NAMALWA (cell line): ENCODE measurements at regions not wholly inside any gene's neighbourhood (a gene's known extent, or its start where the extent isn't known, plus 50 kb on each side); places are given as distances from the start of the nearest gene placed in this dataset.
A peak's percentile ranks its signal among the peaks of the same experiment; 100 is the strongest.
"Not testable (repeated sequence)": the region's sequence is repeated elsewhere in the genome, so short reads cannot be mapped to it uniquely, and the experiment has no call there.

ENCODE experiments used
- DNase-seq: peaks from one replicate; pipeline ENCODE4 v3.0.0-alpha.2; 2015; ENCODE audit warnings: low spot score

DNA sequence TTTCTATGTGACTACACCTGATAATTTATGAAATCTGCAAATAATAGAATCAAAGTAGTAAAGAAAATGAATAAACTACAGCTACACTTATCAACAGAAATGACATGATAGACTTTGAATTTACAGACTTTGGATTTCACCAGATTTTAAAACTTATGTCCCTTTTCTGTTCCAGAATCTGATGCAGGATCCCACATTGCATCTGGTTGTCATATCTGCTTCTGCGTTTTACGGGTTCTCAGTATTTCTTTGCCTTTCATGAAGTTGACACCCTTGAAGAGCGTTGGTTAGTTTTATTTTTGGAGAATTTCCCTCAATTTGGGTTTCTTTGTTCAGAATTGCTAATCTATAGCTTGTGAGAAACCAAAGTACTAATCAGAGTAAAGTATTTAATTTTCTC lies 174.9 kb upstream of the ADCY2 start:
- no peak for DNase-seq

DNA sequence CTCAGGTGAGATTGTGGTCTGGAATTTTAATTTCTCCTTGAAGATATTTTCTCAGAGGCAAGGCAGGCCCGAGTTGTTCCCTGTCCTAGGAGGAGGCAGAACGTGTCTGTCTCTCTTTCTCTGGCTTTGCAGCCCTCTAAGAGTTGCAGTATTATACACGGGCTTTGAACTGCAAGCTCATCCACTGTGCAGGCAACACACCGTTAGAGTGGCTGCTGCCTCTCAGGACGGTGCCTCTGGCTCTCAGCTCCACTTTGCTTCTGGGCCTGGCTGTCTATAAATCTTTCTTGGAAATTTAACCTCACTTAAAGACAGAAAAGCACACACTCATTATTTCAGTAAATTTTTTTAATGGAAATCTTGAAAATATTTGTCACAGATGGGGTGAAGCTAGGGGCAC lies 170.1 kb upstream of the ADCY2 start:
- no peak for DNase-seq

DNA sequence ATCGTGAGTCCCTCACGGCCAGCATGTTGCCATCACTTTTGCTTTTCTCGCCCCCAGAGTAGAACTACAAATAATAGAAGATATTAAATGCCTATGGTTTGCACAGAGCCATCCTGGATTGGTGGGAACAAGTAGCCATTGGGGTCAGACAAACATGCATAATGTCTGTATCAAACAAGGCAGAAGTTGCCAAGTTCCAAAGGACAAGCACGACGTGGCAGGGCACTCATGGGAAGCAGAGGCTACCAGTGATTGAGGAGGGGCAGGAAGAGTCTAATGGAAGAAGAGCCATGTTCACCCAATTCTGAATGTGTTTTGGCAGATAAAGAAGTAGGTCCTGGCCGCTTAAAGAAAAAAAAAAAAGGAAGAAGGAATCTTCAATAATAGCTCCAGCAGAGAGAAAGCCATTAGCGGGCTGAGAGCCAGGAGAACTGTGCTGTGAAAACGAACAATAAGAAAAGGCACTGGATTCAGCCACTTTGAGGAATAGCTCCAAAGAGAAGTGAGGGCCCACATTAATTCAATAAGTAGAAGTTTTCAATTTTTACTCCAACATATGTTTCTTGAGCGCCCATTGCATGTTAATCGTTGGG lies 153.7 kb upstream of the ADCY2 start:
- DNase-seq: no peak

DNA sequence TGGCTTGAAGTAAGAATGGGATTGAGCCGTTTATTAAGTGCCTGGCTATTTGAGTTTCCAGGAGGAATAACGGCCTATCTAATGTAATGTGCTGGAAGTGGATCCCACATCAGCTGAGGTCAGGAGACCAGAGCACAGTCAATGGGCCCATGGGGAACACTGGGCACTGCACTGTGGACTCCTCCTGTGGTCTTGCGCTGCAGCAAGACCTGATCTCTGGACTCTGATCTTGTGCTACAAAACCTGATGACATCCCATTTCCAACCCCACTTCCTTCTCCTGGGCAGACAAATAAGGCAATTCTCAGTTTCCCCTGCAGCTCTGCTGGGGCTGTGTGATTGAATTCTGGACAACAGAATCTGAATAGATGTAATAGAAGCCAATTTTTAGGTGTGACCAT lies 151.7 kb upstream of the ADCY2 start:
- DNase-seq: no peak

GRCh38 chr5:7245121-7245651 lies 150.8 kb upstream of the ADCY2 start:
- no peak for DNase-seq

GRCh38 chr5:7246287-7246686 lies 149.7 kb upstream of the ADCY2 start:
- DNase-seq: no peak

DNA sequence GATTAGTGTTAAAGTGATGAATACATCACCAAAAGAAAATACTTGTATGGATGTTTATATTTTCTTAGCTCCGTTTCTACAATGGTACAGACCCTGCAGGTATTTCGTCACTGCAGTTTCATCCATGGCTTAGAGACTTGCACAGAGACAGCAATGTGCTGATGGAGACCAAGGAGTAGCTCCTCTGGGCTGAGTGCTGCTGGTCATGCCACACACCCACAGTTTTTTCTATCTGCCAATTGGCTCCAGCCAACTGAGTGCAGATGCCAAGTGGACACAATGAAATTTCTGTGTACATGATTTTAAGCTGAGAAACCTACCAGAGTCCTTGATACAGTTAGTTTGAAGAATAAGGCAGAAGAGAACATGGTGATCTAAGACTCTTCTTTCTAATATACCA lies 145.9 kb upstream of the ADCY2 start:
- no peak for DNase-seq

DNA sequence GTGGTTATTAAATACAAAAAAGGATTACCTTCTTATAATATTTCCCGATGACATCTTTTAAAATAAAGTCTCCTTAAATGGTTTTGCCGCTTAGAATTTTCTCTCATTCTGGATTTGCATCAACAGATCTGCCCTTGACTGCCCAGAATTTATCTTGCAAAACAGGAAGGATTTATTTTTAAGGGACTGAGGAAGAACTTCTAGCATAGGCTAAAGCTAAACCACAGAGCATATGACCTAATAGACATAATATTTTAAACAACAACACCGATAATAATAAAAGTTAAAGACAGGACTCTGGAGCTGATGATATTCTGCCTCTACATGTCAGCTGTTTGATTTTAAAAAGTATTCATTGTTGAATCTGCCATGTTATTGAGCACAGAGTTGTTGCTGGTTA lies 145.3 kb upstream of the ADCY2 start:
- no peak for DNase-seq

DNA sequence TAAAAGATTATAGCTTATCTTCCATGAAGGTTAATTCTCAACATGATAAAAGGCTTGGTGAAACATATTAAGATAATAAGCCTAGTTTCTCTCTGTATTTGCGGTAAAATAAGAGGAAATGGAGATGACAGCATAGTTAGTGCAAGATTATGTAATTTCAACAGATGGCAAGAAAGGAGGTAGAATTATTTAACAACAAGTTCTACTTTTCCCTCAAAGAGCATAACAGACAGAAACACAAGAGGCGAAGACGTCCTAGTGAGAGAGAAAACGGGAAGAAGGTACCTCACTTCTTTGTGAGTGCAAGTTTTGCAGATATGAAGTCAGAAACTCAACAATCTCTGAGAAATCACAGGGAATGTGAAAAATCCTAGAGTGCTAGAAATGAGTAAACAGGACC lies 144.8 kb upstream of the ADCY2 start:
- no peak for DNase-seq

GRCh38 chr5:7261049-7261448 lies 134.9 kb upstream of the ADCY2 start:
- DNase-seq: peak; percentile 61

DNA sequence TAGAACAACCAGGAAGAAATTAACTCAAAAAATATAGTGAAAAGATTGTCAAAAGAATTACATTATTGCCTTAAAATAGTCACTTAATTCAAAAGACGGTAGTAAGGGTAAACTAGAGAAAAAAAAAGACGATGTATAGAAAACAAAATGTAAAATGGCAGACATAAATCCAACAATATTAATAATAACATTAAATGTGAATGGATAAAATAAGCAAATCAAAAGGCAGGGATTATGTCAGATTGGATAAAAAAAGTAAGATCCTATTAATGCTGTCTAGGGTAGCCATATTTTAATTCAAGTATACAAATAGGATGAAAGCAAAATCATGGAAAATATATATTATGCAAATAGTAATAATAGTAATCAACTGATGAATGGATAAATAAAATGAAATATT lies 134.0 kb upstream of the ADCY2 start:
- DNase-seq: no peak

DNA sequence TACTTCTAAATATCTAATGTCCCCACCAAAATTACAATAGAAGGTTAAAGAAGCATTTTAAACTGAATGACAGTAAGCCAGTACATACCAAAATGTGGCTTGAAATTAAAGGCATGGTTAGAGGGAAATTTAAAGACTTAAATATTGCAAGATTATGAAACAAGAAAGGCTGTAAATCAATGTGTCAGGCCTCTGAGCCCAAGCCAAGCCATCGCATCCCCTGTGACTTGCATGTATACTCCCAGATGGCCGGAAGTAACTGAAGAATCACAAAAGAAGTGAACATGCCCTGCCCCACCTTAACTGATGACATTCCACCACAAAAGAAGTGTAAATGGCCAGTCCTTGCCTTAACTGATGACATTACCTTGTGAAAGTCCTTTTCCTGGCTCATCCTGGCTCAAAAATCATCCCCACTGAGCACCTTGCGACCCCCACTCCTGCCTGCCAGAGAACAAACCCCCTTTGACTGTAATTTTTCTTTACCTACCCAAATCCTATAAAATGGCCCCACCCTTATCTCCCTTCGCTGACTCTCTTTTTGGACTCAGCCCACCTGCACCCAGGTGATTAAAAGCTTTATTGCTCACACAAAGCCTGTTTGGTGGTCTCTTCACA lies 132.4 kb upstream of the ADCY2 start:
- DNase-seq: not testable (repeated sequence)

DNA sequence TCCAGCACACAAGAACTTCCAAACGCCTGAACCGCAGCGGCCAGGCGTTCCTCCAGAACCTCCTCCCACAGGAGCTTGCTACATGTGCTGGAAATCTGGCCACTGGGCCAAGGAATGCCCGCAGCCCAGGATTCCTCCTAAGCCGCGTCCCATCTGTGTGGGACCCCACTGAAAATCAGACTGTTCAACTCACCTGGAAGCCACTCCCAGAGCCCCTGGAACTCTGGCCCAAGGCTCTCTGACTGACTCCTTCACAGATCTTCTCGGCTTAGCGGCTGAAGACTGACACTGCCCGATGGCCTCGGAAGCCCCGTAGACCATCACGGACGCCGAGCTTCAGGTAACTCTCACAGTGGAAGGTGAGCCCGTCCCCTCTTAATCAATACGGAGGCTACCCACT lies 130.2 kb upstream of the ADCY2 start:
- not testable (repeated sequence) for DNase-seq

- DNase-seq: not testable (repeated sequence)
Observed at GRCh38 chr5:7268722-7269121, 127.2 kb upstream of the ADCY2 start.

DNA sequence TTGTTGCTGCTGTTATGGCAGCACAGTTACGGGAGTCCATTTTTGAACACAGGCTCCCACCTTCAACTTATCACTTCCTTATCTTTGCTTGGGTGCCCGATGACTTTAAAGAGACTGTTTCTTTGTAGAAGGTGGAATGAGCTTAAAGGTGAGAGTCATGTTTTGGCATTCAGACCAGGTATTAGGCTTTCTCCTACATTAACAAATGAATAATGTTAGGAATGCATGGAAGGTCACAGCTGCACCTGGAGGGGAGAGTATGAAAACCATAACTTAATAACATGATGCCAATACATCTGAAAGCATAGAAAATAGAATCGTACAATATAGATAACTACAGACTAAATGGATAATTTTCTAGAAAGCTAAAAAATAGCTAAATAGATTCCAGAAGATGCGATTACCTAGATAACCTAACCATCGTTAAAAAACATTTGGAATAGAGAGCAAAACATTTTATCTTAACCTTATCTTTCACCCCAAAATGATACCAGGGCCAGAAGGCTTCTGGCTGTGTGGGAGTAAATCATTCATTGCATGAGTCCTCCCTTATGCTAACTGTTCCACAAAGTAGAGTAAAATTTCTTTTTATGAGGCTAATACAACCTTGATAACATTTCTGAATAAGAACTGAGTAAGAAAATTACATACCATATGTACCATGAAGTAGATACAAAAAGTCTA lies 126.2 kb upstream of the ADCY2 start:
- DNase-seq: no peak

DNA sequence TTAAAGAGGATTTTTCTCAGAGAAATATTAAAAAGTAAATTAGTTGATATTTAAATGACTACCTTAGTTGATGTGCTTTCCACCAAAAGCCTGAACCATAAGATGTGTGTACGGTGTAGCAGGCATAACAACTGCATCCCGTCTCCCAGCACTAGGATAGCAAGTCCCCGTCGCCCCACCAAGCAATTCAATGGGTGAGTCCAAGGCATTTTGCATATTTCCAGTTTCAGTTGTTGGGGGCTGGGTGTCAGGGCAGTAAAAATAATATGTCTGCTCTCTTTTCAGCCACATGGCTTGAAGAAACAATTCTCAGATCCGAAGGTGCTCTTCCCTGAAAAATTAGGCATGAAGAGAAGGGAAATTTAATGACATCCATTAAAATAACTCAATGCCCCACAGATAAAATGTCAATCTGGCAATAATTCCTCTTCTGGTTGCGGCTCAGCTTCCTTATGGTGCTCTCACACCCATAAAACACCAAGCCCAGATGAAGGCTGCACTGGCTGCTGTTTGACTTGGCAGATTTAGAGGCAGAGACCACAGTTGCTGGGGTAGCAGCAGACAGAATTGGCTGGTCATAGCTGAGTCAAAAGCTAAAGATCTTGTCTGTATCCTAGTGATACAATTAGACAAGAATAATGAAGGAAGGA lies 124.4 kb upstream of the ADCY2 start:
- no peak for DNase-seq

DNA sequence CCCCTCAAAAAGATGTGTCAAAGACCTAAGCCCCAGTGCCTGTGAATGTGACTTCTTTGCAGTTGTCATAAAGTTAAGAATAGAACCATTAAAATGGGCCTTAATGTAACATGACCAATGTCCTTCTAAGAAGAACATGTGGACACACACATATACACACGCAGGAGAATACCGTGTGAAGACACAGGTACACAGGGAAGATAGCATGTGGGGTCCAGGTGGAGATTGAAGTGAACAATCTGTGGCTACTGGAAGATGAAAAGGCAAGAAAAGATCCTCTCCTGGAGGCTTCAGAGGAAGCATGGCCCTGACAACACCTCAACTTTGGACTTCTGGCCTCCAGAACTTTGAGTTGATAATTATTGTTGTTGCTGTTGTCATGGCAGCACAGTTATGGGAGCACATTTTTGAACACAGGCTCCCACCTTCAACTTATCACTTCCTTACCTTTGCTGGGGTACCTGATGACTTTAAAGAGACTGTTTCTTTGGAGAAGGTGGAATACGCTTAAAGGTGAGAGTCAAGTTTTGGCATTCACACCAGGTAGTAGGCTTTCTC lies 123.5 kb upstream of the ADCY2 start:
- DNase-seq: no peak

DNA sequence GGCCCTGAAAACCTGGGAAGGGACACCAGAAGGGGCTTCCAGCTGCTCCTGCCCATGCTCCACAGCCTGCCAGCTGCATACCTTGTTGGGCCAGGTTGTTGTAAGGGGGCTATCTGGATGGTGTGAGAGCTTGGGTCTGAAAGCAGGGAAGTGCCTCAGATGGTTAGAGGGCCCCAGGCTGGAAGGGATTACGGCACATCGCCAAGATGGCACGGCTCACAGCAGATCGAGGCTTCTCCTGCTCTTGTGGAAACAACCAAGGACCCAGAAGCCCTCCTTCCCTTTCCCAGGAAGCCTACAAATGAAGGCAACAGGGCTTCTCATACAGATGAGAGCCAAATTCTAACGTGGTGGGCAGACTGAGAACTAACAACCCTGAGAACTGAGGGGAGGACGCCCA lies 121.7 kb upstream of the ADCY2 start:
- no peak for DNase-seq

- DNase-seq: not testable (repeated sequence)
Observed at GRCh38 chr5:7289634-7290033, 106.3 kb upstream of the ADCY2 start.

DNA sequence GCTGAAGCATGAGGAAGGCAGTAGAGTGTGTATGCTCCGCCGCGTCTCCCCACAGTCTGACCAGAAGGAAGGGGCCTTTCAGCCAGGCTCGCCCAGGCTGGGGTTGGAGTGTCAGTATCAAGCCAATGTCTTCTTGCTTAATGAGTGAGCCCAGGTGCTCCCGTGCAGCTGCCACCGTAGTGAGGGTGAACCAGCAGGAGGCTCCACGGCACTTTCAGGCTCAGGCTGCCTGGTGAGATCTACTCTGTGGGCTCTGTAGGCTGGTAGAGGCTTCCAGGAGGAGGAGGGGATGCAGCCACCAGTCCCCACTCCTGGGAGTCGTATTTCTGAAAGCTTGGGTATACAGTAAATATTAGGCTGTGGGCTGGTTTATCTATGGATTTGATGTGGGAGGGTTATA lies 98.1 kb upstream of the ADCY2 start:
- DNase-seq: not testable (repeated sequence)

GRCh38 chr5:7299731-7300130 lies 96.2 kb upstream of the ADCY2 start:
- not testable (repeated sequence) for DNase-seq

DNA sequence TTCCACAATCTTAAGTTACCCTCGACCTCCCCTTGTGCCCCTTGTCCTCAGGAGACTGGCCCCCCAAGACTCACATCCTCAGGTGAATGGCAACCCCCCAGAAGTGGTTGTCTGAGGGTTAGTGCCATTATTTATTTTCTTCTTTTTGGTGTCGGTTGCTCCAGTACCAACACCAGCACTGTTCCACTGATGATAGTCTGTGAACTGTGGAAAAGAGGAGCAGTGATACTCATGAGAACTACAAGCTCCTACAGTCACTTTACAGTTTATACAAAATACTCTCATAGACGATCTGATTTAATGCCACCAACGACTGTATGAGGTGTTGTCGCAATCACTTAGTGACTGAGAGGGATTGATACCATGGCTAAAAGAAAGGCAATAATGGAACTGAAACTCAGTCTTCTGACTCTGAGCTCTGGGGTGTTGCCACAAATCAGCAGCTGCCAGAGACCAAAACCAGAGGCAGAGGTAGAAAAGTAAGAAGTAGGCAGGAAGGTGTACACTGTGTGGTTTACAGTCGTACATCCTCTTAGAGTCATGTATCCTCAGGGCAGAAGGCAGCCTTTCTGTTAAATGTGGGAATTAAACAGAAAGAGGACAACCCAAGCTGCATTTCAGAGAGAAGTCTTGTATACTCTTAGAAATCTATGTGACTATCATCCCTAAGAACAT lies 90.8 kb upstream of the ADCY2 start:
- not testable (repeated sequence) for DNase-seq
